Fibroblast of skin of left quadriceps (primary cell): ENCODE measurements at regions not wholly inside any gene's neighbourhood (a gene's known extent, or its start where the extent isn't known, plus 50 kb on each side); places are given as distances from the start of the nearest gene placed in this dataset.
A peak's percentile ranks its signal among the peaks of the same experiment; 100 is the strongest.

Source experiments
- DNase-seq, 2 experiments: peaks; one replicate each; pipeline ENCODE4 v3.0.0-alpha.2; 2013; ENCODE audit warnings: low read depth in 2 of 2

DNA sequence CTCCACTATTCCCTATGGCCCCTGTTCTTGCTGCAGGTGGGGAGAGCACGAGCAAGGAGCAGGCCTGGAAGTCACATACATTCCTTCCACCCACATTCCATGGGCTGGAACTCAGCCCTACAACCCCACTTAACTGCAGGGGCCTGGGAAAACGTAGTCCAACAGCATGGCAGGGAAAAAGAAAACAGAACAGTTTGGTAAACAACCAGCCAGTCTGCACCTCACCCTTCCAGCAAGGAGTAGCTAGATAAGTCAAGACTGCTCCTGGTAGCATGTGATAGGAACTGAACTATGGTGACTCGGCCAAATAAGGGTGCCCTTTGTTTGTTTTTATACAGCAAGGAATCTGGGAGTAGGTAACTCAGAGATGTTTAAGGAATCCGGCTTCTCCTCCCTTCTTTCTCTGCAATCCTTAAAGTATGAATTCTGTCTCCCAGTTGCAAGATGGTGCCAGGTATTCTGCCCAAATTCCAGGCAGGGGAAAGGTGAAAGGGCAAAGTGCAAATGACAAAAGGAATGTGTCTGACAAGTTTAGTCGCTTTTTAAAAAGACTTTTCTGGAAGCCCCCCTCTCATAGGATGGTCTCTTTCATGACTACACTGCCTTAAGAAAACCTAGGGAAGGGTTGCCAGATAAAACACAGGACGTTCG is 311.7 kb upstream of the NEBL start:
- DNase-seq, result no peak

DNA sequence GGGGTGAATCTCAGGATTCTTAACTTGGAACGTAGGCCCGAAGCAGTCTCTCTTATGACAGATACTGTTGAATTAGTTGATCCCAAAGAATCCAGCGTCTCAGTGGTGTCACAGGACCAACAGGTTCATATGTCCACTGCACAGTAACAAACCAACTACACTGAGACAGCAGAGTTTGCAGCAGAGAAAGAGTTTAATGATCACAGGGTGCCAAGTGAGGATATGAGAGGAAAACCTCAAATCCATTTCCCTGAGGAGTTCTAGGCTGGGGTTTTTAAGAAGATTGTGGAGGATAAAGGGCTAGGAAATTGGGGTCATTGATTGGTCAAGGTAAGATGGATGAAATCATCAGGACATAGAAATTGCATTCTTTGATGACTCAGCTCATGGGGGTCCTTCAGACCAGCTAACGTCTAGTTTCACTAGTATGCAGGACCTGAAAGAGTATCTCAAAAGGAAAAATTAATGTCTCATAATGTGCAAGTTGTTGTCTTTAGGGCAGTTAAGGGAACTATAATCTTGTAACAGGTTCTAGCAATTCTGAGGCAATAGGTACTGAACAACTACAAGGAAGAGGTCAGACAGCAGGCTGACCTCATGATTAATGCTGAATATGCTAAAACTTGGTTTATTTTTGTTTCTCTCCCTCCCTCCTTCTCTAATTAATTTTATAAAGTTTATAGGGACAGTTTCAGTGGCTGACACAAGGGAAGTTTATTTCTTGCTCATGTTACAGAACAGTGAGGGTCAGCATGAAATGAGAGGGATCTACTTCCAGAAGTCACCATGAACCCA is 310.9 kb upstream of the NEBL start:
- no peak for DNase-seq

DNA sequence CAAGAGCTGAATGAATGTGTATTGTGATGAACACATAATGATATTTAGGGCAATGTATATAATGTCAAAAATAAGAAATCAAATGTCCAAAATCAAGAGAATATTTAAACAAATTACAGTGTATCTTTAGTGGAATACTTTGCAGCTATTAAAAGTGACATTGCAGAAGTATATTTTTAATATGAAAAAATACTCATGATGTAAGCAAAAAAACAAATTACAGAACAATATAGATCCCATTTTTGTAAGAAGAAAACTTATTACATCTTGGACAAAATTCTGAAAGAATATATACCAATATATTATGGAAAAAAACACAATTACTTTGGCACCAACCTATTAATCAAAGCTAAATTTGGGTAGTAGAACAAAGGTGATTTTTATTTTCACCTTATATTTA is 308.2 kb upstream of the NEBL start:
- no peak for DNase-seq

DNA sequence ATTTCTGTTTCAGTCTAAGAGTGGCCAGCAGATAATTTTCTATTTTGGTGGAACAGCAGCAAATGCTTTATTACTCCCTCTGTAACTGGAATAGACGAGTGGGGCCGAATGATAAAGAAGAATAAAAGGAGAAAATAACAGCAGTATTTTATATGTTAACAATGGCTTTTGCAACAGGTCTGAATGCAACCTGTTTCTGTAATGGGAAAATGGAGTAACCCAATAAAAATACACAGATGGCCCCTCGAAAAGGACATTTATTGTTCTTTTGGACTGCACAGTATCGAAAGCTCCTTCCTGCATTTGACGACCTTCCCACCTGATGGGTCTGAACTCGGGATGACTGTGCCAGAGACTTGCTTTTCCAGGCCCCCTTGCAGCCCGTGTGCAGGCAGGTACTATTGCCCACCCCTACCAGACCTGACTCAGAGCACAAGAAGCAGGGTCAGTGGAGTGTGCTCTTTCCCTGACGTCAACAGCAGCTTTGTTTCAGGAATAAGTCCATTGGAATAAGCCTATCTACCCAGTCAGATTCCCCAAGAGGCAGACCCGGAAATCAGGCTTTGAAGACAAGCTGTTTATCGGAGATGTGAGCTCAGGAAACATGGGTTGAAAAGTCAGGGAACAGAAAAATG is 306.5 kb upstream of the NEBL start:
- DNase-seq, result no peak

DNA sequence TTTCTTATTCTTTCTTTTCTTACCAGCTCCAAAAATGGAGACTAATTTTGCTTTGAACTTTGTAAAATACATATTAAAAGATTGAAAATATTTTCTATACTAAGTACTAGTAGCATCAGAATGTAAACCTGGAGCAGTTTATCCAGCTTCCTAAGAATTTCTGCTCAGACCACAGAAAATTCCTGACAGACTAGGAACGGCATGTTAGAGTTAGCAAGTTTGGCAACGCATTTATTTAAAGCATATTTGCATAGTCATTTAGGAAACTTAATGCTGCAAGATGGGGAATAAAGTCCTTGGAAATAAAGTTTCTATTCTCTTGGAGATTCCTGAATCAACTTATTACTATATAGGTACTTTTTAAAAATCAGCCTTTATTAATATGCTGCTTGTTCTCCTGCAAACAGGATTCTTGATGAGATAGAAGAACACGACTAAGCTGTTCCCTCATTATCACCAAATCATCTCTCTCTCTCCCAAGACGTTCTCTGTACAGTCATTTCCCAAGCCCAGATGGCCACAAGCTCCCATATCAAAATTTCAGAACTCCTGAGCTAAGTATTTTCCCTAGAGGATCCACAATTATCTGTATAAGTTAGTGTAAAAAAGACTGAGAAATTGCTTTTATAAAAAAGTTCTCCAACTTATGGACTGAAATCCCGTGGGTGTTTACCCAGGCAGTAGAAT is 305.8 kb upstream of the NEBL start:
- DNase-seq, result peak; percentile 8 to 12

DNA sequence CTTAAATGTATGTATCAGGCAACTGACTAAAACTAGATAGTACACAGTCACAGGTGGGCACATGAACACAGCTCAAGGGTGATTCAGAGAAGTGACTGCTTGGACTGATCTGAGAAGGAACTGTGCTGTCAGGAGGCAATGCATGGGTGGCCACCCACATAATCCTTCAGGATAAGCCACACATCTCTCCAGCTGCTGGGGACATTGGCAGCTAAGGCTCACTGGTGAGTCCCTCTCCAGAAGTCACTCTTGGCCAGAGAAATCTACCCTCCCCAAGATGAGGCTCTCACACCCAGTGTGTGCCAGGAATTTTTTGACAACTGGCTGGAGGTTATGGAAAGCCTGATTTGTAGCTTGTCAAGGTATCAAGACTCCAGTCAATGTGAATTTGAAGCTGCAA is 302.4 kb upstream of the NEBL start:
- no peak for DNase-seq

DNA sequence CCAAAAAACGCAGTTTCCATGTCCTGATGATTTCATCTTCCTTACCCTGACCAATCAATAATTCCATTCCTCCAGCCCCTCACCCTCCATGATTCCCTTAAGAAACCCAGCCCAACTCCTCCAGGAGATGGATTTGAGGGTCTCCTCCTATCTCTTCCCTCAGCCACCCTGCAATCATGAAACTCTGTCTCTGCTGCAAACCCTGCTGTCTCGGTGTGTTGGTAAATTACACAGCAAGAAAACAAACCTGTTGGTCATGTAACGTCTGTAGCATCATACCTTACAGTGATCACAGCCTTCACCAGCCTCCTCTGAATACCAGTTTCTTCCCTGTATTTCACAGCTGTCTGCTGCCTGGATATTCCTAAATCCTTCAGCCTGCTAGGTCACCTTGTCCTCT is 300.7 kb upstream of the NEBL start:
- DNase-seq, result no peak

DNA sequence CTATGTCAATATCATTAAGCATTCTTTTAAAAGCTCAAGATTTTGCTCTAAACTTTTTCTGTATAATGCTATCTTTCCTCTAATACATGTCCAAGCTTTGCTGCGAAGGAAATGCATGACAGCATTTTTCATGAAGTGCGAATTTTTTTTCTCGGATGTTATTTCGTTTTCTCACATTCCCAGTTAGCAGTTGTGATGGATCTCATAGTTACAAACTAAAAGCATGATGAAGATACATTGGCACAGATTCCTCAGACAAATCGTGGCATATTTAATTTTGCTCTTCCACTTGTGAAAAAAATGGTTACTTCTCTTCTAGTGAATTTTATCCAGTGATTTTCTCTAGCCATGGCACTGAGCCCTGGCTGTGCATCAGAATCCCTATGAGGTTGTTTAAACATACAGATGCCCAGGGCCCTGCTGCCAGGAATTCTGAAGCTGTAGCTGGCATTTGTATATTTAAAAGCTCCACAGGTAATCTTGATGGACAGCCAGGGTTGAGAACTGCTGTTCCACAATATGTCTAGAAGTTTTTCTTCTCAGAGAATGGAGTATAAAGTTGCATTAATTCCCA is 299.8 kb upstream of the NEBL start:
- DNase-seq, result no peak

DNA sequence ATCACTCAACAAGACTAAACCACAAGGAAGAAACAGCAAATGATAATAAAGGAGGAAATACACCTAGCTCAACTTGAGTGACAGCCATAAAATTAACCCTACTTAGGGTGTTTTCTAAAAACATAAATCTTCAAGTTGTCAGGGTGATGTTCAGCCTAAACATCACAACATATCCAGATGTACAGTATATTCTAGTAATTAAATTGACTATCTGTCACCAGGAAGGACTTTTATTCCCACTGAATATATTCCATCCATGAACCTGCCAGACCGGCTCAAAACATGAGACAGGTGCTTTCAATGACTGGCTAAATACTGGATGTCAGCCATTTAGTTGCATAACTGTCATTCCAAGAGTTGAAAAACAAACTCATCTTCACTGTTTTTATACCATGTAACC is 298.1 kb upstream of the NEBL start:
- no peak for DNase-seq

DNA sequence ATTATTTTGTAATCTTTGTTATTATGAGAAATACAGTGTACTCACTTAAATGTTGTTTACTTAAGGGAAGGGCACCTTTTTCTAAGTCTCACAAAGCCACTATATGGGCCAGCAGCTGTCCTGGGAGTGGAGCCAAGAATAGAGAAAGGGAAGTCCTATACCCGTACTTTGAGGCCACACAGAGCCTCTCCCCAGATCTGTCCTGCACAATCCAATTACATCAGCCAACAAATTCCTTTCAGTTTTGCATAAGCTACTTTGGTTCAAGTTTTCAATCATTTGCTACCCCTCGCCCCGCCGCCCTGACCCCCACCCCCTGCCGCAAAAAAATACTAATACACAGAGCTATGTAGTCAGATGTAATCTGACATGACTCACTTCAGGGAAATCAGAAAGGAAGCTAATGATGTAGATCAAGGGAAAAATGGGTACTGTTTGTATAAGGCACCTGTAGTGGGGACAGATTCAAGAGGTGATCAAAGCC is 297.4 kb upstream of the NEBL start:
- no peak for DNase-seq

DNA sequence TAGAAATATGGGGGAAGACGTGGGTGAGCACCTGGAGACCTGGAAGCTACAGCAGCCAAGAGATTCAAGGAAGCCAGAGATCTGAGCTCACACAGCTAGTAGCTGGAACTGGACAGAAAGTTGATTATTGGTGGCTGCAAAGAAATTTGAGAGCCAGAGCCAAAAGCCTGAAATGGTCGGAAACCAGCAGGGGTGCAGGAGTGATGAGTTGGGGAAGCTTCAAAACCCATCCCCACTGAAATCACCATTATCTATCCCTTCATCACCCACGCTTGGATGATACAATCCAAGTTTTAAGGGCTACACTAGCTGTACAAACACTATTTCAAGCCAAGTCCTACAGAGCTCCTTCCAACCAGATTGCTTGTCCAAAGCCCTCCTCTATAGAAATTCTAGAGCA is 296.1 kb upstream of the NEBL start:
- DNase-seq, result no peak

DNA sequence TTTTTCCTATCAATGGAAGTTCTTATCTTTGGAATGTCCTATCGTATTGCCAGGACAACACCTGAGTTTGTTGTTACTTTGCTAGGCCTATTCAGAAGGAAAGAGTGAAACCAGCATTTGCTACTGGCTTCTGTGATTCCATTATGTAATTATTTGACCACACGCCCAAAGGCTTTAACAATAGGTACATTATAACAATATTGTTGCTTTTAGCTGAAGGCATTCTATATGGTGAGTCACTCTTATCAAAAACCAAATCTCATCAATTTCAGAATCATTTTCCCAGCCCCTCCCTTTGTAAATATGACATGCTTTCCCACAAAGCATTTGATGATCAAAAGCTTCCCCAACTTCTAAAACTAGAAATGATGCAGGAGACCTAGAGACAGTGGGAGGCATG is 294.4 kb upstream of the NEBL start:
- no peak for DNase-seq

DNA sequence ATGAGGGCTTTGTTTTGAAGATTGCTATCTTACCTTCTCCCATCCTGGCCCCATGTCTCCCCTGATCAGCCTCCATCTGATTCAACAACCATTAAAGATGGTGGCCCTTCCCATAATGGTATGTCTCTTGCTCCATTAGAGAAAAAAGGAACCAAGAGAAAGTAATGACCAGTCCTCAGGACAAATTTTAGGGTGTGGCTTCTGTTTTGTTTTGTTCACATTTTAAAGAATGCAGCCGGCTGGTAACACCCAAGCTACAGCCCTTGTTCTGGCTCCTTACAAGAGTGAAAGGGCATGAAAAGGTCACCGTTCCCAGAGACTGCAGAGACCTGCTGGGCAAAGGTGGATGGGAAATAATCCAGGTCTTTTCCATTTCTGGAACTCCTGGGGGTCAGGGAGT is 287.9 kb upstream of the NEBL start:
- no peak for DNase-seq

DNA sequence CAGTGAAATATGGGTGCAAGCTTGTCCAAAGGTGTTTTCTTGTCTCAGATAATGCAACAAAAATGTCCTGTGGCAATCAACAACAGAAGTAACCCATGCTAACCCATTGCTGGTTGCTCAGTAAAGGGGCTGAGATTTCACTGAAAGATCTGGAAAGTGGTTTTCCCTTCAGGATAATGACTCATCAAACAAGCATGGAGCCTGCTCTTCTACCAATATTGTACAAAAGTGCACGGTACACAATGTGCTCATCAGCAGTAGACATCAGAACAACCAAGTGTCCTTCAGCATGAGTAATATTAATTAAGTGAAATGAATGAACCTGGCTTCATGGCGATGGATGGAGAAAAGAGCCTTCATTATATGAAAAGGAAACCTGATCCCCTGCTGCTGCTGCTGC is 287.1 kb upstream of the NEBL start:
- DNase-seq, result peak in 1 of 2 experiments; percentile 7

DNA sequence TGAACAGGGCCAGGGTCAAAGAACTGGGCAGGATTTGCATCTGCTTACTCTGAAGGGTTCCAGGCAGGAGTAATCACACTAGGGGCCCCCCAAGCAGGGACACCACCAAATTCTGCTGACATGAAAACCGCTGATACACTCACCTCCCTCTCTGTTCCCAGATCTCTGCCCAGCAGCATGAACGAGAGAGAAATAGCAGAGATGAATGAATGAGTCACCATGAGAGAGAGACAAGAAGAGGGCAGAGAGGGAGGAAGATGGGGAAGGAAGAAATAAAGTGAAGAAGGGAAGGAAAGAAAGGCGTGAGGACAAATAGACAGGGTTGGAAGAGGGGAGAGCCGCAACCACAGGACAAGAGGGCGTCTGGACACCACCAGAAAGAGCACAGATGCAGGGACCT is 285.9 kb upstream of the NEBL start:
- DNase-seq, result no peak

DNA sequence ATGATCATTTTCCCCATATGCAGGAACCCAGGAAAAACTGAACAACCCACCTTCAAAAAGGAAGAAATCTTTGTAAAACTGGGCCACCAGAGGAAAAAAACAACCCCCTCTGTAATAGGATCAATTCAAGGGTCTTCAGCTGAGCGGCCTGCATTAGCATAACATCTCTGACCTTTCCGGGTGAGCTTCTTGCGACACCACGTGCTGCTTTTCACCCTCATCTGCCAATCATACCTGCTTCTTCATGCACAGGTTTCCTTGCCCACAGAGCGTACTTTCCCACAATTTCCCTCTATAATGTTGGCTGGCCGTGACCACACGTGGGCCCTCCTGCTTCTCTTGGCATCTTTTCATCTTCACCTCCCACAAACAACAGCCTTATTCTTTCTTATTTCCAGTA is 284.3 kb upstream of the NEBL start:
- DNase-seq, result no peak

DNA sequence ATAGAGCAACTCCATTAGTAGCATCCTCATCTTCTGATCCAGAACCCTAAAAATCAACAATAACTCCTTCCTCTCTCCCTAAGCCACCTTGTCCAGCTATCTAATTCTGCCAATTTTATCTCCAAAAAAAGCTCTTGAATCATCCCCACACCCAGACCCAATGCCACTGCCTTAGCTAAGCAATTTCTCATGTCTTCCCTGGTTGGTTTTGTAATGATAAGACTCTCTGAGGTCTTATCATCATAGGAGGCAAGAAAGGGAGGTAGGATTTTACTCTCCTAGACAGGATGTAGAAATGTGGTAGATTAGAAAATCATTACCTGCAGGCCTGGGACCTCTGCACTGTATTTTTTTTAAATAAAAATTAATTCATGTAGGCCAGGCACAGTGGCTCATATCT is 283.5 kb upstream of the NEBL start:
- DNase-seq, result no peak

DNA sequence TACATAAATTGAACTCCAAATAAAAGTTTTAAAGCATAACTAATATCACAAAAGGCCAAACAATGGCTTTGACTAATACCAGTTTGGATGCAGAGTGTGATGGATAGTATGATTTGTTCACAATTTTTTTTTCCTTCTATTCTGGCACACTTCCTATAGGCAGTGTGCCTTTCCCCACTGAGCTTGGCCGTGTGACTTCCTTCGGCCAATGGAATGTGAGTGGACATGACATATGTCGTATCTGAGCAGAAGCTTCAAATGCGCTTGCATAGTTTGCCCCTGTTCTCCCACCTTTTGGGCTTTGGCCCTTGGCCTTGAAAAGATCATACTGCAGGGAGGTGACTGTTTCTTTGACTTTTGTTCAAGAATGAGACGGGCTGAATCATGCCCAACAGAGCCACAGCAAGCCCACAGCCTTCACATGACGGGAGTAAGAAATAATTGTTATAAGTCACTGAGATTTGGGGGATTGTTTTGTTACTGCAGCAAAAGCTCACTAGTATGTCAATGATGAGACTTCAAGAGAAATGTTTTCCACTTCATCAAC is 279.9 kb upstream of the NEBL start:
- no peak for DNase-seq

DNA sequence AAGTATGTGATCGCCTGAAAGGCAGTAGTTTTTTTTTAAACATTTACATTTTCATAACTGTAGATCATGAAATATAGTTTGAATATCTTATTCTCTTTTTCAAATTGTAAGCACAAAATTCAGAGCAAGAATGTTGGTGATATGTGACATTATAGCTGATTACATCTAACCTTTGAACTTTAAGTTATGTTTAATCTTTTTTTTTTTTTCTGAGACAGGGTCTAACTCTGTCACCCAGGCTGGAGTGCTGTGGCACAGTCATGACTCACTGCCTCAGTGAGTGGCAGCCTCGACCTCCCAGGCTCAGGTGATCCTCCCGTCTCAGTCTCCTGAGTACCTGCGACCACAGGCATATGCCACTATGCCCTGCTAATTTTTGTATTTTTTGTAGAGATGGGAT is 278.7 kb upstream of the NEBL start:
- DNase-seq, result no peak

DNA sequence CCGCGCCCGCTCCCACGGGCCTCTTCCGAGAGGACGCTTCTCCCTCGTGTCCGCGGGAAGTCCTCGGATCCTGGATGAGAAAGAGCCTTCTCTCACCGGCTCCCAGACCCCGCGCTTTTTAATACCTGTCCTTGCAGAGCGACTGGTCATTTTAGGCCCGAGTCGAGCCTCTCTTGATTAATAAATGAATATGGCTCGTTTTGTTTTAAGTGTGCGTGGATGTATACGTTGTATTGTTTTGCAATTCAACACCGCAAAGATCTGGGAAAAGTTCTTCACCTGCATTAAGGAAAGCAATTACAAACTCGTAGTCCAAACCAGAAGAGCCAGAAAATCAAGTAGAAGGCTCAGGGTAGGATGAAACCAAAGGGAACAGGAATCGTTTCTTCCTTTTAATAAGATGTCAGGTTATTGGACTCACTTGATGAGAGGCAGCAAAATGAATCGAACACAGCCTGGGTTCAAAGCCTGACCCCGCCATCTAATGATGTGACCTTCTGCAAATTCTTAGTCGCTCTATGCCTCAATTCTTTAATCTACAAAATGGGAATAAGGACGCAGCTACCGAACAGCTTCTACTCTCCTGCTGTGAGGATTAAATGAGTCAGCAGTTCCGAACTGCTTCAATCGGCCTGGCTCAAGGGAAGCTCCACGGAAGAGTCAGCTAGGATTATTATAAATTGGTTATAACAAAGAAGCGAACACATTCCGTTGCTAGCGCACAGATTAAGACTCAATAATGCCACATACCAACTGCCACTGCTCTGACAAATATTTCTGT is 277.8 kb upstream of the NEBL start:
- no peak for DNase-seq
